ENCODE measurements at regions not wholly inside any gene's neighbourhood (a gene's known extent, or its start where the extent isn't known, plus 50 kb on each side); places are given as distances from the start of the nearest gene placed in this dataset.
"Not testable (repeated sequence)": the region's sequence is repeated elsewhere in the genome, so short reads cannot be mapped to it uniquely, and the experiment has no call there.

- DNase-seq (ENCODE audit: low spot score) = no peak
Observed at GRCh38 chr10:2097937-2098336, 360.6 kb upstream of the ADARB2 start.

- no peak for DNase-seq (ENCODE audit: low spot score)
Observed at GRCh38 chr10:2094171-2094570, 356.8 kb upstream of the ADARB2 start.

GRCh38 chr10:2083591-2083990 is 346.3 kb upstream of the ADARB2 start:
- DNase-seq (ENCODE audit: low spot score) = no peak

- DNase-seq (ENCODE audit: low spot score) = no peak
Observed at GRCh38 chr10:2081501-2081900, 344.2 kb upstream of the ADARB2 start.

- no peak for DNase-seq (ENCODE audit: low spot score)
Observed at GRCh38 chr10:2079603-2080078, 342.3 kb upstream of the ADARB2 start.

- DNase-seq (ENCODE audit: low spot score) = no peak
Observed at GRCh38 chr10:2077231-2077630, 339.9 kb upstream of the ADARB2 start.

GRCh38 chr10:2076528-2076927 is 339.2 kb upstream of the ADARB2 start:
- no peak for DNase-seq (ENCODE audit: low spot score)

- no peak for DNase-seq (ENCODE audit: low spot score)
Observed at GRCh38 chr10:2067015-2067414, 329.7 kb upstream of the ADARB2 start.

- DNase-seq (ENCODE audit: low spot score) = no peak
Observed at GRCh38 chr10:2054728-2055127, 317.4 kb upstream of the ADARB2 start.

- DNase-seq (ENCODE audit: low spot score) = no peak
Observed at GRCh38 chr10:2053805-2054204, 316.5 kb upstream of the ADARB2 start.

- DNase-seq (ENCODE audit: low spot score) = no peak
Observed at GRCh38 chr10:2051108-2051507, 313.8 kb upstream of the ADARB2 start.

GRCh38 chr10:2049560-2049959 is 312.2 kb upstream of the ADARB2 start:
- DNase-seq (ENCODE audit: low spot score) = no peak

- DNase-seq (ENCODE audit: low spot score) = no peak
Observed at GRCh38 chr10:2048337-2048973, 311.1 kb upstream of the ADARB2 start.

- no peak for DNase-seq (ENCODE audit: low spot score)
Observed at GRCh38 chr10:2047679-2048078, 310.4 kb upstream of the ADARB2 start.

GRCh38 chr10:2043379-2043778 is 306.1 kb upstream of the ADARB2 start:
- no peak for DNase-seq (ENCODE audit: low spot score)

- DNase-seq (ENCODE audit: low spot score) = no peak
Observed at GRCh38 chr10:2038036-2038435, 300.7 kb upstream of the ADARB2 start.

- DNase-seq (ENCODE audit: low spot score) = no peak
Observed at GRCh38 chr10:2037246-2037645, 299.9 kb upstream of the ADARB2 start.

GRCh38 chr10:2036209-2036608 is 298.9 kb upstream of the ADARB2 start:
- no peak for DNase-seq (ENCODE audit: low spot score)

GRCh38 chr10:2030046-2030445 is 292.7 kb upstream of the ADARB2 start:
- no peak for DNase-seq (ENCODE audit: low spot score)

GRCh38 chr10:2026936-2027335 is 289.6 kb upstream of the ADARB2 start:
- DNase-seq (ENCODE audit: low spot score) = no peak

- not testable (repeated sequence) for DNase-seq (ENCODE audit: low spot score)
Observed at GRCh38 chr10:2024750-2025149, 287.4 kb upstream of the ADARB2 start.

GRCh38 chr10:2023687-2024086 is 286.4 kb upstream of the ADARB2 start:
- DNase-seq (ENCODE audit: low spot score) = no peak

GRCh38 chr10:2022401-2022800 is 285.1 kb upstream of the ADARB2 start:
- no peak for DNase-seq (ENCODE audit: low spot score)

GRCh38 chr10:2020836-2021235 is 283.5 kb upstream of the ADARB2 start:
- no peak for DNase-seq (ENCODE audit: low spot score)
